ENCODE measurements at regions not wholly inside any gene's neighbourhood (a gene's known extent, or its start where the extent isn't known, plus 50 kb on each side); places are given as distances from the start of the nearest gene placed in this dataset.

GRCh38 chr11:131297441-131297840 lies 73.0 kb upstream of the NTM start:
- TF ChIP-seq, protein P1, sequence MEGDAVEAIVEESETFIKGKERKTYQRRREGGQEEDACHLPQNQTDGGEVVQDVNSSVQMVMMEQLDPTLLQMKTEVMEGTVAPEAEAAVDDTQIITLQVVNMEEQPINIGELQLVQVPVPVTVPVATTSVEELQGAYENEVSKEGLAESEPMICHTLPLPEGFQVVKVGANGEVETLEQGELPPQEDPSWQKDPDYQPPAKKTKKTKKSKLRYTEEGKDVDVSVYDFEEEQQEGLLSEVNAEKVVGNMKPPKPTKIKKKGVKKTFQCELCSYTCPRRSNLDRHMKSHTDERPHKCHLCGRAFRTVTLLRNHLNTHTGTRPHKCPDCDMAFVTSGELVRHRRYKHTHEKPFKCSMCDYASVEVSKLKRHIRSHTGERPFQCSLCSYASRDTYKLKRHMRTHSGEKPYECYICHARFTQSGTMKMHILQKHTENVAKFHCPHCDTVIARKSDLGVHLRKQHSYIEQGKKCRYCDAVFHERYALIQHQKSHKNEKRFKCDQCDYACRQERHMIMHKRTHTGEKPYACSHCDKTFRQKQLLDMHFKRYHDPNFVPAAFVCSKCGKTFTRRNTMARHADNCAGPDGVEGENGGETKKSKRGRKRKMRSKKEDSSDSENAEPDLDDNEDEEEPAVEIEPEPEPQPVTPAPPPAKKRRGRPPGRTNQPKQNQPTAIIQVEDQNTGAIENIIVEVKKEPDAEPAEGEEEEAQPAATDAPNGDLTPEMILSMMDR (IDR thresholded peaks at IDR 0.05; ENCODE audit: borderline replicate concordance, extremely low read depth, low read length, poor library complexity, severe bottlenecking), result no peak
- TF ChIP-seq EZH2 (IDR thresholded peaks at IDR 0.05; ENCODE audit: borderline replicate concordance, low read depth, low read length, severe bottlenecking), result no peak
